ENCODE measurements at regions not wholly inside any gene's neighbourhood (a gene's known extent, or its start where the extent isn't known, plus 50 kb on each side); places are given as distances from the start of the nearest gene placed in this dataset.
A peak's percentile ranks its signal among the peaks of the same experiment; 100 is the strongest.

GRCh38 chr1:73162564-73162963 lies 880.2 kb upstream of the NEGR1 start:
- Histone ChIP-seq H3K27me3 (no peaks in the 10 kb centered on the region), H3K36me3 (no peaks in the 10 kb centered on the region), H3K27ac (no peak overlapping the region), H3K4me3 (no peak overlapping the region), H3K9me3 (no peaks in the 10 kb centered on the region), H3K4me1 (no peaks in the 10 kb centered on the region)
- no peak for TF ChIP-seq CTCF (IDR thresholded peaks at IDR 0.05)
- no peak for ATAC-seq
- DNase-seq: no peak
- WGBS, 2 donors: 50 to 57% methylated on average over 5 of the region's 5 CpGs
- intact Hi-C loops (cut with DNase I): no loop called here

GRCh38 chr1:73161418-73161817 lies 879.1 kb upstream of the NEGR1 start:
- intact Hi-C loops (cut with DNase I): no loop called here
- no peak for DNase-seq
- H3K27ac ChIP-seq: no peak overlapping the region
- ATAC-seq: no peak
- H3K27me3 ChIP-seq: no peaks in the 10 kb centered on the region
- no peaks in the 10 kb centered on the region for H3K36me3 ChIP-seq
- WGBS, 2 donors: 69 to 75% methylated on average over 1 of the region's 1 CpG
- H3K4me1 ChIP-seq: no peaks in the 10 kb centered on the region
- no peak overlapping the region for H3K4me3 ChIP-seq
- peaks cover 0 to 7% (median 0%) of the 10 kb centered on the region in 11 donors for H3K9me3 ChIP-seq
- TF ChIP-seq CTCF (IDR thresholded peaks at IDR 0.05): no peak

DNA sequence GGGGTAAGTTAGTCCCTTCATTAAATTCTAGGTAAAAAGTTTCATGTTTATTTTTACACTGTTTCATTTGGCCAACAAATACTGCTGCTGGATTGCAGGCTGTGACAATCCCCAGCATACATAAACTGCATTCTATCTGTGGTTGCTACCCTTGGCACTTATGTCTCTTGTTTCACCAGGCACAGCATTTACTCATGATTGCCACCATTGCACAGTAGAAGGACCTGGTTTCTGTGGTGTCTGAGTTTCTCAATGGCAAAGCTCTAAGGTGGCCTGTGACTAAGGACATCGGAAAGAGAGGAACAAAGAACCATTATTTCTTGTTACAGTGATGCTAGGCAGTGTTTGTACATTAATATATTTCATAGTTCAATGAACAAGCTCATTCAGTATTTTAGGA lies 878.4 kb upstream of the NEGR1 start:
- H3K27ac ChIP-seq: no peak overlapping the region
- 79 to 85% methylated on average over 1 of the region's 1 CpG for WGBS, 2 donors
- no peaks in the 10 kb centered on the region for H3K36me3 ChIP-seq
- TF ChIP-seq CTCF (IDR thresholded peaks at IDR 0.05): no peak
- H3K9me3 ChIP-seq: peaks cover 0 to 7% (median 0%) of the 10 kb centered on the region in 11 donors
- intact Hi-C loops (cut with DNase I): no loop called here
- ATAC-seq (no peak), DNase-seq (no peak)
- H3K27me3 ChIP-seq: no peaks in the 10 kb centered on the region
- no peak overlapping the region for H3K4me3 ChIP-seq
- no peaks in the 10 kb centered on the region for H3K4me1 ChIP-seq

DNA sequence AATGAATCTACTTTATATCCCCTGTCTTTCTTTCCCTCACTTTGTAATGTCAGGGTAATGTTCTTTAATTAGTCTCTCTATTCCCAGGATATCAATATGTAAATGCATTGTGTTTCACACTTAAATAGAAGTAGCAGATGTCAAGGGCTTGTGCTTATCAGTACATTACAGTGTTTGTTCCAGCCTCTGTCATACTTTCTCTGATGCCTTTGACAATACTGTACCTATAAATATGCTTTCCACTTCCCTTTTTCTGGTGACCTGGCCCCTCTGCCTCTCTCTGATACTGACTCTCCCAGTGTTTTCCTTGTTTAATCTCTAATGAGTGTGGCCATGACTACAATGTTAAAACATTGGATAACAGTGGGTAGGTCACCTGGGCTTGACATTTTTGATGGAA lies 862.0 kb upstream of the NEGR1 start:
- Histone ChIP-seq H3K4me1 (no peaks in the 10 kb centered on the region), H3K9me3 (peaks cover 0 to 17% (median 0%) of the 10 kb centered on the region in 11 donors), H3K27me3 (no peaks in the 10 kb centered on the region), H3K4me3 (no peak overlapping the region), H3K27ac (no peak overlapping the region), H3K36me3 (no peaks in the 10 kb centered on the region)
- no peak for TF ChIP-seq CTCF (IDR thresholded peaks at IDR 0.05)
- intact Hi-C loops (cut with DNase I): no loop called here
- peak in 4 of 8 donors; percentile 24 to 69 (median 48) for ATAC-seq
- DNase-seq: no peak

GRCh38 chr1:73136975-73137374 lies 854.6 kb upstream of the NEGR1 start:
- DNase-seq (no peak), ATAC-seq (no peak)
- H3K36me3 ChIP-seq: no peaks in the 10 kb centered on the region
- H3K4me3 ChIP-seq: no peak overlapping the region
- no peaks in the 10 kb centered on the region for H3K27me3 ChIP-seq
- no peak for TF ChIP-seq CTCF (IDR thresholded peaks at IDR 0.05)
- no peaks in the 10 kb centered on the region for H3K4me1 ChIP-seq
- intact Hi-C loops (cut with DNase I): no loop called here
- no peak overlapping the region for H3K27ac ChIP-seq
- H3K9me3 ChIP-seq: peaks cover 0 to 12% (median 0%) of the 10 kb centered on the region in 11 donors
